A549 (cell line): ENCODE measurements at regions not wholly inside any gene's neighbourhood (a gene's known extent, or its start where the extent isn't known, plus 50 kb on each side); places are given as distances from the start of the nearest gene placed in this dataset.

Experiments used
- ATAC-seq, 2 experiments: fragments of 200-7000 bp in 1 of 2; fragments of >200 bp in 1 of 2; cut with Nextera tagmentation in 1 of 2; cut with Tn5 transposase in 1 of 2; 3 replicates each; pipeline versions ENCODE4 v1.8.0 to v1.9.1; 2018 to 2020; ENCODE audit warnings: mild to moderate bottlenecking in 1 of 2, moderate library complexity in 1 of 2
- CTCF ChIA-PET: fragments of 300-600 bp; sonication (Branson Sonifier 250); formaldehyde crosslinking; extraction: SDS; loops from one replicate; lab custom pipeline; 2021; ENCODE audit warnings: antibody characterized with exemption, inconsistent platforms; lab: Yijun Ruan, JAX
- POLR2A ChIA-PET: fragments of 350-600 bp; formaldehyde crosslinking; extraction: SDS; loops from one replicate; lab custom pipeline; 2021; ENCODE audit warnings: antibody characterized with exemption, inconsistent platforms; lab: Yijun Ruan, JAX
- DNase-seq, 2 experiments: peaks; one replicate each; pipeline versions ENCODE4 v3.0.0 to v3.0.0-alpha.2; 2011 to 2016; ENCODE audit warnings: low read depth in 1 of 2, low spot score in 1 of 2
- FAIRE-seq: peaks from 2 replicates; lab custom pipeline; 2011; peaks lifted over from hg19 to GRCh38; lab: Jason Lieb, UNC
- H3K27ac ChIP-seq, 2 experiments: fragments of >200 bp; sonication (Bioruptor Twin); formaldehyde crosslinking; 3 replicates each; pipeline ENCODE4 v1.5.1; 2016 to 2017
- H3K4me1 ChIP-seq: fragments of >200 bp; sonication (Bioruptor Twin); formaldehyde crosslinking; 3 replicates; pipeline ENCODE4 v1.6.1; 2016
- H3K4me2 ChIP-seq: fragments of >200 bp; sonication (Bioruptor Twin); formaldehyde crosslinking; 3 replicates; pipeline ENCODE4 v1.6.1; 2016
- H3K4me3 ChIP-seq: fragments of >200 bp; sonication (Bioruptor Twin); formaldehyde crosslinking; 3 replicates; pipeline ENCODE4 v1.5.1; 2016
- H3K9me3 ChIP-seq: fragments of >200 bp; sonication (Bioruptor Twin); formaldehyde crosslinking; 3 replicates; pipeline ENCODE4 v1.6.1; 2016
- BHLHE40 ChIP-seq: IDR thresholded peaks from 2 replicates; pipeline ENCODE4 v1.6.1; 2012; ENCODE audit warnings: low read depth, low read length, inconsistent platforms
- CEBPB ChIP-seq, 2 experiments: fragments of >200 bp in 1 of 2; sonication (Bioruptor Twin) in 1 of 2; formaldehyde crosslinking in 1 of 2; IDR thresholded peaks; 2 replicates each; pipeline ENCODE4 v1.6.1; 2012 to 2016
- CHD2 ChIP-seq: fragments of 150-350 bp; IDR thresholded peaks from 2 replicates; pipeline ENCODE4 v1.6.1; 2014; ENCODE audit warnings: low read length; ENCODE audit not compliant: partially characterized antibody
- ELK1 ChIP-seq: fragments of 150-350 bp; IDR thresholded peaks from 2 replicates; pipeline ENCODE4 v1.6.1; 2014; ENCODE audit warnings: low read depth, mild to moderate bottlenecking, low read length
- FOXS1 ChIP-seq: fragments of 250-450 bp; sonication (Bioruptor Pico); IDR thresholded peaks from 2 replicates; pipeline ENCODE4 v1.5.0; 2020; ENCODE audit warnings: mild to moderate bottlenecking, moderate library complexity
- HEYL ChIP-seq: fragments of 250-450 bp; sonication (Bioruptor Pico); IDR thresholded peaks from 2 replicates; pipeline ENCODE4 v1.8.0; 2021; ENCODE audit warnings: mild to moderate bottlenecking, moderate library complexity
- HOXA7 ChIP-seq: fragments of 250-450 bp; sonication (Bioruptor Pico); IDR thresholded peaks from 2 replicates; pipeline ENCODE4 v1.5.0; 2020; ENCODE audit warnings: mild to moderate bottlenecking, moderate library complexity
- HOXB13 ChIP-seq: fragments of 250-450 bp; sonication (Bioruptor Pico); IDR thresholded peaks from 2 replicates; pipeline ENCODE4 v1.5.0; 2020; ENCODE audit warnings: low read depth, mild to moderate bottlenecking, moderate library complexity
- KDM5A ChIP-seq: fragments of 200-600 bp; sonication (generic); IDR thresholded peaks from 2 replicates; pipeline ENCODE4 v1.6.1; 2016; ENCODE audit warnings: antibody characterized with exemption, mild to moderate bottlenecking
- MAZ ChIP-seq: fragments of 150-350 bp; IDR thresholded peaks from 2 replicates; pipeline ENCODE4 v1.6.1; 2014; ENCODE audit warnings: antibody characterized with exemption, low read depth, low read length, borderline replicate concordance
- PHF8 ChIP-seq: fragments of 200-600 bp; sonication (generic); IDR thresholded peaks from 2 replicates; pipeline ENCODE4 v1.6.1; 2016; ENCODE audit warnings: low read depth, mild to moderate bottlenecking, antibody characterized with exemption, moderate library complexity, borderline replicate concordance
- RARB ChIP-seq: fragments of 250-450 bp; sonication (Bioruptor Pico); IDR thresholded peaks from 2 replicates; pipeline ENCODE4 v1.8.0; 2021; ENCODE audit warnings: mild to moderate bottlenecking, moderate library complexity
- REST ChIP-seq: fragments of 200-600 bp; sonication (generic); IDR thresholded peaks from 2 replicates; pipeline ENCODE4 v1.6.1; 2016; ENCODE audit warnings: antibody characterized with exemption, mild to moderate bottlenecking, moderate library complexity
- SMC3 ChIP-seq: fragments of >200 bp; sonication (Bioruptor Twin); formaldehyde crosslinking; IDR thresholded peaks from 3 replicates; pipeline ENCODE4 v1.6.1; 2018; ENCODE audit warnings: inconsistent platforms
- SREBF2 ChIP-seq: fragments of 450-650 bp; IDR thresholded peaks from 2 replicates; pipeline ENCODE4 v1.6.1; 2014; ENCODE audit warnings: mild to moderate bottlenecking, moderate library complexity
- USF2 ChIP-seq: fragments of 450-650 bp; IDR thresholded peaks from 2 replicates; pipeline ENCODE4 v1.6.1; 2014; ENCODE audit warnings: antibody characterized with exemption
- WGBS: methylation state at CpG from one replicate; pipeline ENCODE4 v1.1.6; 2017; ENCODE audit errors: missing lambda C conversion rate; 5-methylcytosine and 5-hydroxymethylcytosine counted together
- TF ChIP-seq, protein P1 (sequence below): IDR thresholded peaks from 2 replicates; pipeline ENCODE4 v1.6.1; 2012

GRCh38 chr17:6299275-6299674 is 135.6 kb downstream of the AIPL1 start:
- ATAC-seq (no peak), DNase-seq (no peak)
- H3K9me3 ChIP-seq, result no peaks in the 10 kb centered on the region
- POLR2A ChIA-PET, result no interaction called here
- TF ChIP-seq CHD2 (no peak), BHLHE40 (no peak), FOXS1 (CRISPR knock-in tag) (no peak), HOXB13 (no peak), REST (no peak), SREBF2 (no peak), PHF8 (no peak), USF2 (no peak), HOXA7 (no peak), ELK1 (no peak), MAZ (no peak)
- TF ChIP-seq, all 56 proteins: peak for 0
- CTCF ChIA-PET, result interaction anchor here (0.8 kb wide), 1 partner anchor 14 kb away, joined by 3 read pairs; no protein-coding TSS in a partner anchor
- 2% methylated on average over 6 of the region's 6 CpGs for WGBS
- Histone ChIP-seq H3K4me1 (no peaks in the 10 kb centered on the region), H3K4me2 (no peak overlapping the region), H3K27ac (no peak overlapping the region), H3K4me3 (no peak overlapping the region)
- no peak for FAIRE-seq

- H3K4me1 ChIP-seq, result no peaks in the 10 kb centered on the region
- peak in 1 of 2 experiments; percentile 24; a peak in 1 of 6 replicates for ATAC-seq
- POLR2A ChIA-PET, result no interaction called here
- H3K9me3 ChIP-seq, result no peaks in the 10 kb centered on the region
- no peak overlapping the region for H3K4me3 ChIP-seq
- WGBS, result 11% methylated on average over 4 of the region's 4 CpGs
- DNase-seq, result no peak
- H3K4me2 ChIP-seq, result no peak overlapping the region
- H3K27ac ChIP-seq, result no peak overlapping the region
- CTCF ChIA-PET, result interaction anchor here (0.7 to 1.2 kb wide), 4 partner anchors 11 to 506 kb away, joined by 3 to 4 read pairs (median 3); no protein-coding TSS in a partner anchor
- TF ChIP-seq, protein P1, sequence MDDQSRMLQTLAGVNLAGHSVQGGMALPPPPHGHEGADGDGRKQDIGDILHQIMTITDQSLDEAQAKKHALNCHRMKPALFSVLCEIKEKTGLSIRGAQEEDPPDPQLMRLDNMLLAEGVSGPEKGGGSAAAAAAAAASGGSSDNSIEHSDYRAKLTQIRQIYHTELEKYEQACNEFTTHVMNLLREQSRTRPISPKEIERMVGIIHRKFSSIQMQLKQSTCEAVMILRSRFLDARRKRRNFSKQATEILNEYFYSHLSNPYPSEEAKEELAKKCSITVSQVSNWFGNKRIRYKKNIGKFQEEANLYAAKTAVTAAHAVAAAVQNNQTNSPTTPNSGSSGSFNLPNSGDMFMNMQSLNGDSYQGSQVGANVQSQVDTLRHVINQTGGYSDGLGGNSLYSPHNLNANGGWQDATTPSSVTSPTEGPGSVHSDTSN, result no peak
- TF ChIP-seq HEYL (CRISPR knock-in tag) (no peak), SMC3 (no peak), RARB (CRISPR knock-in tag) (no peak), KDM5A (no peak)
- TF ChIP-seq, all 56 proteins: peak for 0
- no peak for FAIRE-seq
Observed at GRCh38 chr17:6297960-6298359, 137.0 kb downstream of the AIPL1 start.

DNA sequence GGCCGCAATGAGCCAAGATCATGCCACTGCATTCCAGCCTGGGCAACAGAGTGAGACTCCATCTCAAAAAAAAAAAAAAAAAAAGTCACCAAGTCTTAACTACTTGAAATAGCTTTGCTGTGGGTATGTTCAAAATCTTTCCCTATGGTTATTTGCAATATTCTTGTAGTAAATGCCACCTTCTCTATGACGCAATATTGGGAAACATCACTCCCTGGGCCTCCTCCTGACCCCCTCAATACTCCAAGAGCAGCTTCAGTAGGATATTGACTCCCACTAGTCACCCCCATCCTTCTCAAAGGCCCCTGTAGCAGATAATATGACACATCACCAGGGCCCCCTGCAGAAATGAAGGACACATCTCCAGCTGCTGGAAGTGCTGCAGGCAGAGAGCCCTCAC is 137.8 kb downstream of the AIPL1 start:
- DNase-seq (no peak), FAIRE-seq (no peak), ATAC-seq (no peak)
- Histone ChIP-seq H3K27ac (no peak overlapping the region), H3K4me3 (no peak overlapping the region), H3K4me1 (no peaks in the 10 kb centered on the region), H3K9me3 (no peaks in the 10 kb centered on the region), H3K4me2 (no peak overlapping the region)
- 34% methylated on average over 2 of the region's 2 CpGs for WGBS
- ChIA-PET POLR2A (interaction anchor here (0.6 kb wide), 1 partner anchor 11 kb away, joined by 4 read pairs; no protein-coding TSS in a partner anchor), CTCF (interaction anchor here (0.7 to 1.2 kb wide), 4 partner anchors 10 to 505 kb away, joined by 3 to 4 read pairs (median 3); no protein-coding TSS in a partner anchor)
- TF ChIP-seq REST, result no peak
- TF ChIP-seq CEBPB (IDR thresholded peaks at IDR 0.05), result peak in 1 of 2 experiments; percentile 17; a peak in 1 of 4 replicates
